COR-L47 (cell line): ENCODE measurements at regions not wholly inside any gene's neighbourhood (a gene's known extent, or its start where the extent isn't known, plus 50 kb on each side); places are given as distances from the start of the nearest gene placed in this dataset.
"Not testable (repeated sequence)": the region's sequence is repeated elsewhere in the genome, so short reads cannot be mapped to it uniquely, and the experiment has no call there.

Experiments
- DNase-seq: peaks from one replicate; lab custom pipeline; 2025; lab: John Stamatoyannopoulos, UW

GRCh38 chr5:42242881-42243485 is 180.3 kb upstream of the GHR start:
- no peak for DNase-seq

- DNase-seq: no peak
These were observed 170.9 kb upstream of the GHR start for GRCh38 chr5:42252306-42252705.

GRCh38 chr5:42259914-42260313 is 163.3 kb upstream of the GHR start:
- DNase-seq: not testable (repeated sequence)

- no peak for DNase-seq
These were observed 156.1 kb upstream of the GHR start for GRCh38 chr5:42267091-42267490.

GRCh38 chr5:42268170-42268569 is 155.1 kb upstream of the GHR start:
- not testable (repeated sequence) for DNase-seq

GRCh38 chr5:42268630-42269029 is 154.6 kb upstream of the GHR start:
- DNase-seq: no peak

GRCh38 chr5:42270771-42271170 is 152.5 kb upstream of the GHR start:
- DNase-seq: no peak

- no peak for DNase-seq
These were observed 148.3 kb upstream of the GHR start for GRCh38 chr5:42274913-42275312.

- DNase-seq: no peak
These were observed 145.9 kb upstream of the GHR start for GRCh38 chr5:42277293-42277692.

GRCh38 chr5:42284584-42284983 is 138.7 kb upstream of the GHR start:
- no peak for DNase-seq

GRCh38 chr5:42285230-42285629 is 138.0 kb upstream of the GHR start:
- no peak for DNase-seq

GRCh38 chr5:42300496-42300895 is 122.7 kb upstream of the GHR start:
- DNase-seq: no peak

- no peak for DNase-seq
These were observed 121.9 kb upstream of the GHR start for GRCh38 chr5:42301349-42301748.

- no peak for DNase-seq
These were observed 121.1 kb upstream of the GHR start for GRCh38 chr5:42302186-42302585.

- no peak for DNase-seq
These were observed 117.0 kb upstream of the GHR start for GRCh38 chr5:42306287-42306686.

GRCh38 chr5:42309865-42310264 is 113.4 kb upstream of the GHR start:
- DNase-seq: no peak

- DNase-seq: no peak
These were observed 108.0 kb upstream of the GHR start for GRCh38 chr5:42315214-42315613.

- no peak for DNase-seq
These were observed 105.7 kb upstream of the GHR start for GRCh38 chr5:42317575-42317974.

- DNase-seq: not testable (repeated sequence)
These were observed 103.7 kb upstream of the GHR start for GRCh38 chr5:42319546-42319945.

GRCh38 chr5:42321785-42322184 is 101.5 kb upstream of the GHR start:
- no peak for DNase-seq

- no peak for DNase-seq
These were observed 86.1 kb upstream of the GHR start for GRCh38 chr5:42337143-42337542.

- DNase-seq: no peak
These were observed 85.6 kb upstream of the GHR start for GRCh38 chr5:42337607-42338006.

- DNase-seq: no peak
These were observed 85.1 kb upstream of the GHR start for GRCh38 chr5:42338136-42338535.

- no peak for DNase-seq
These were observed 74.1 kb upstream of the GHR start for GRCh38 chr5:42349163-42349562.

GRCh38 chr5:42351956-42352355 is 71.3 kb upstream of the GHR start:
- DNase-seq: no peak
